DND-41 (cell line): ENCODE measurements at regions not wholly inside any gene's neighbourhood (a gene's known extent, or its start where the extent isn't known, plus 50 kb on each side); places are given as distances from the start of the nearest gene placed in this dataset.

Experiments used
- ATAC-seq: fragments of 200-7000 bp; cut with Tn5 transposase; 3 replicates; pipeline ENCODE4 v1.9.1; 2021; ENCODE audit warnings: low read depth; ENCODE audit not compliant: insufficient read depth
- DNase-seq: peaks from one replicate; pipeline ENCODE4 v3.0.0-alpha.2; 2020
- H2AFZ ChIP-seq: 2 replicates; pipeline ENCODE4 v1.6.0; 2012; ENCODE audit warnings: low read depth, low read length
- H3K27ac ChIP-seq: 2 replicates; pipeline ENCODE4 v1.5.1; 2012; ENCODE audit warnings: low read length, inconsistent platforms
- H3K27me3 ChIP-seq: fragments of 200-600 bp; sonication (generic); 2 replicates; pipeline ENCODE4 v1.6.0; 2012; ENCODE audit warnings: low read length, mild to moderate bottlenecking, inconsistent platforms; ENCODE audit not compliant: insufficient read depth, poor library complexity
- H3K36me3 ChIP-seq: 2 replicates; pipeline ENCODE4 v1.5.1; 2012; ENCODE audit warnings: low read length, inconsistent platforms; ENCODE audit not compliant: insufficient read depth
- H3K4me1 ChIP-seq: 2 replicates; pipeline ENCODE4 v1.5.1; 2012; ENCODE audit warnings: mild to moderate bottlenecking, low read length; ENCODE audit not compliant: insufficient read depth
- H3K4me2 ChIP-seq: 2 replicates; pipeline ENCODE4 v1.6.0; 2012; ENCODE audit warnings: mild to moderate bottlenecking, moderate library complexity, low read length, inconsistent platforms; ENCODE audit not compliant: insufficient read depth
- H3K4me3 ChIP-seq, 2 experiments: fragments of 200-600 bp in 1 of 2; shearing (Covaris generic) in 1 of 2; 2 replicates each; pipeline ENCODE4 v1.5.1; 2012 to 2016; ENCODE audit warnings: inconsistent platforms in 2 of 2, low read length in 2 of 2, mild to moderate bottlenecking in 2 of 2, low read depth in 1 of 2, moderate library complexity in 1 of 2
- H3K79me2 ChIP-seq: 2 replicates; pipeline ENCODE4 v1.6.0; 2012; ENCODE audit warnings: low read length, inconsistent platforms; ENCODE audit not compliant: insufficient read depth
- H3K9ac ChIP-seq: 2 replicates; pipeline ENCODE4 v1.6.0; 2012; ENCODE audit warnings: low read depth, mild to moderate bottlenecking, inconsistent platforms, low read length, moderate library complexity
- H3K9me3 ChIP-seq: 2 replicates; pipeline ENCODE4 v1.5.1; 2012; ENCODE audit warnings: low read length, moderate library complexity, mild to moderate bottlenecking, inconsistent platforms; ENCODE audit not compliant: insufficient read depth, severe bottlenecking
- H4K20me1 ChIP-seq: 2 replicates; pipeline ENCODE4 v1.6.0; 2012; ENCODE audit warnings: low read length; ENCODE audit not compliant: insufficient read depth
- CTCF ChIP-seq: IDR thresholded peaks from 2 replicates; pipeline ENCODE4 v1.5.1; 2012; ENCODE audit warnings: borderline replicate concordance, low read length, moderate library complexity, mild to moderate bottlenecking; ENCODE audit not compliant: poor library complexity, severe bottlenecking; ENCODE audit errors: extremely low read depth
- EZH2 ChIP-seq: IDR thresholded peaks from 3 replicates; pipeline ENCODE4 v1.6.1; 2012; ENCODE audit warnings: borderline replicate concordance, low read depth, mild to moderate bottlenecking, moderate library complexity, low read length, inconsistent platforms; ENCODE audit not compliant: severe bottlenecking

- H3K27me3 ChIP-seq, result no peaks in the 10 kb centered on the region
- H3K4me1 ChIP-seq, result no peaks in the 10 kb centered on the region
- no peak overlapping the region for H3K27ac ChIP-seq
- no peak overlapping the region for H3K4me2 ChIP-seq
- ATAC-seq (no peak), DNase-seq (no peak)
- H3K36me3 ChIP-seq, result no peaks in the 10 kb centered on the region
- H2AFZ ChIP-seq, result no peak overlapping the region
- no peaks in the 10 kb centered on the region for H4K20me1 ChIP-seq
- no peak overlapping the region for H3K9ac ChIP-seq
- H3K79me2 ChIP-seq, result no peaks in the 10 kb centered on the region
- H3K4me3 ChIP-seq, result no peak overlapping the region
- no peaks in the 10 kb centered on the region for H3K9me3 ChIP-seq
- TF ChIP-seq EZH2 (no peak), CTCF (no peak)
These were observed 70.1 kb upstream of the PTBP2 start for GRCh38 chr1:96651517-96651916.

- no peaks in the 10 kb centered on the region for H4K20me1 ChIP-seq
- H3K4me2 ChIP-seq, result no peak overlapping the region
- H3K27me3 ChIP-seq, result no peaks in the 10 kb centered on the region
- no peak overlapping the region for H2AFZ ChIP-seq
- DNase-seq (no peak), ATAC-seq (no peak)
- no peak overlapping the region for H3K27ac ChIP-seq
- H3K9ac ChIP-seq, result no peak overlapping the region
- TF ChIP-seq EZH2 (no peak), CTCF (no peak)
- H3K4me3 ChIP-seq, result no peak overlapping the region
- H3K79me2 ChIP-seq, result no peaks in the 10 kb centered on the region
- no peaks in the 10 kb centered on the region for H3K36me3 ChIP-seq
- no peaks in the 10 kb centered on the region for H3K9me3 ChIP-seq
- H3K4me1 ChIP-seq, result no peaks in the 10 kb centered on the region
These were observed 61.5 kb upstream of the PTBP2 start for GRCh38 chr1:96660051-96660450.

- DNase-seq (no peak), ATAC-seq (no peak)
- Histone ChIP-seq H3K9me3 (no peaks in the 10 kb centered on the region), H3K4me1 (no peaks in the 10 kb centered on the region), H2AFZ (no peak overlapping the region), H3K36me3 (no peaks in the 10 kb centered on the region), H3K4me3 (no peak overlapping the region), H4K20me1 (no peaks in the 10 kb centered on the region), H3K9ac (no peak overlapping the region), H3K27ac (no peak overlapping the region), H3K79me2 (no peaks in the 10 kb centered on the region), H3K27me3 (no peaks in the 10 kb centered on the region), H3K4me2 (no peak overlapping the region)
- no peak for TF ChIP-seq EZH2
- TF ChIP-seq CTCF, result no peak
These were observed 61.1 kb upstream of the PTBP2 start for GRCh38 chr1:96660503-96660902.
